ENCODE measurements at regions not wholly inside any gene's neighbourhood (a gene's known extent, or its start where the extent isn't known, plus 50 kb on each side); places are given as distances from the start of the nearest gene placed in this dataset.

DNA sequence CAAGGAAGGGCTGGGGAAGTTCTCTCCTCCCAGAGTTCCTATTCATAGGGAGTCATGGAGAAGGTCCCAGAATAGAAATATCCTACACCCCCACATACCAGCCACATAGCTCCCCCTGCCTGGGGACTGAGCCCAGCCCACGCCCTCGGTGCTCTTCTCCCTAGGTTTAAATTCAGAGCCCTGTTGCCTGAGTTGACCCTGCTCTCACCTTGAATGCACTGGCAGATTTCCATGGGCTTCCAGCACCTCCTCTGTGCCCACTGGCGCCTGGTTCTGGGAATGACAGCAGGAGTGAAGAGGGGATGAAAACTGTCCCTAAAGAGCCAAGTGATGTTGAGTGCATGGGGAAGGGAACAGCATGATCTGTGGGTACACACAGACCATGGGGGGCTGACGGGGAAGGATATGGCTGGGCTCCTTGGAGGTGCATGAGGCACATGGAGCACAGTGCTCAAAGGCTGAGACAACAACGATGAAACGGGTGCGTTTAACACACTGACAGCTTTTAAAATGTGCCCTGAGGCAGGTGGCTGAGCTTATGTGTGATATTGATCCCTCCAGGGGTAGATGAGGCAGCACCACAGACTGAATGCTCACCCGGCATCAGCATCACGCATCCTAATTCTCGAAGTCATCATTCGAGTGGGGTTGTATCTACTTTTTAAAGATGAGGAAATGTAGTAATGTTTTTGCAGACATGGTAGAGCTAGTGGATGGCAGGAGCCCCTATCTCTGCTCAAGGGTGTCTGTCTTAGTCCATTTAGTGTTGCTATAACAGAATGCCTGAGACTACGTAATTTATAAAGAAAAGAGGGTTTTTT is 53.7 kb upstream of the IGFBP3 start:
- ATAC-seq, result no peak

DNA sequence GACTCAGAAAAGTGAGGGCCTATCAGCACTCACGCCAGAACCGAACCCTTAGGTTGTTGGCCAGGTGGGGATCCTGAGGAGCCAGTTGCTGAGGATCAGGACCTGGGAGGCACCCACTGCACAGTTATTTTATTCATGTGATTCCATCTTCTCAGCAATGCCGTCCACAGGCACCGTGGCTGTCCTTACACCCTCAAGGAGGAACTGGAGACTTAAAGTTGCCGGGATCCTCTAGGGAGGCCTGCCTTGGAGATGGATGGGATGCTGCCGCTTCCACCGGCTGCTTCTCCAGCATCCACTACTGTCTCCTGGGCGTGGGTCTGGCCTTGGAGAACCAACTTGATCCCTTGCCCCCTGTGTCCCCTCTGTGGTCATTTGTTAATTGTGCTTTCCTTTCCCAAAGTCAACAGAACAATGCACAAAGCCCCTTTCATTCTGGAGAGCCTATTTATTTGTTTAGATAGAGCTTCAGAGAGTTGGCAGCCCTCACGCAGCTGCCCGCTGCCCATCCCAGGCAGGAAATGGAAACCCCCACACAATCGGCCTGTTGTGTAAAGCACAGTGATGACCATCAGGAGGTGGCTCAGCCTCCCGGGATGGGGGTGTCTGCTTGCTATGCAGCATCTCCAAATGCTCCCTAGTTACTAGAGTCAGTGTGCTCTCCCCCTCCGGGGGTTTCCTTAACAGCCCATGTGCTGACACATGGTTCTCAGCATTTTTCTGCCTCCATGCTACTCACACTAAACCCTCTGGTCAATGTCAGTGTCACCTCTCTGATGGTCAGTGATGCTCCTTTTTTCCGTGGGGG is 52.9 kb upstream of the IGFBP3 start:
- no peak for ATAC-seq

DNA sequence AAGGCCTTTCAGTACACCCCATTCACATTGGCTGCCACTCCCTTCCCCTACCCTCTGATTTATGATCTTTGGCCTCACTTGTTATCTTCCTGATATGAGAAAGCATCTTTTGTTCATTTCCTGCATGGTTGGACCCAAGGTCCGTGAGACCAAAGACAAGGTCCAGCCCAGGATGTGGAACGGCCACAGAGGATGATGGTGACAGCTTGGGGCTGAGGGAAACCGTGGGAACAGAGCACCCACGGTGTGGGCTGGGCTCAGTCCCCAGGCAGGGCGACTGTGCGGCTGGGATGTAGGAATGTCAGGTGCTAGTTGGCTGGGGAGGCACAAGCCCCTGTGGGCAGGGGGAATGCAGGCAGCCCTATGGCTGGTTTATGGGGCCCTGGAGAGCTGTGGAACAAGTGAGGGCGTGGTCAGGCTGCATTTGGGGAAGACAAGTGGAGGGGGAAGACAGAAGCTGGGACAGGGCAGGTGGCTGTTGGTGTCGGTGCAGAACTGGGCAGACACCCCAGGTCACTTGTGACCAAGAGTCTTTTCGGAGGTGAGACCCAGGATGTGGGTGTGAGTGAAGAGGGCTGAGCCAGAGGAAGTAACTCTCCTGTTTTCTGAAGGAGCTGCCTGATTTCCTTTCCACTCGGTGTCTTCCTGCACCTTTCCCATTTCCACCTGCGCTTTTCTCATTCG is 51.7 kb upstream of the IGFBP3 start:
- ATAC-seq, result no peak

DNA sequence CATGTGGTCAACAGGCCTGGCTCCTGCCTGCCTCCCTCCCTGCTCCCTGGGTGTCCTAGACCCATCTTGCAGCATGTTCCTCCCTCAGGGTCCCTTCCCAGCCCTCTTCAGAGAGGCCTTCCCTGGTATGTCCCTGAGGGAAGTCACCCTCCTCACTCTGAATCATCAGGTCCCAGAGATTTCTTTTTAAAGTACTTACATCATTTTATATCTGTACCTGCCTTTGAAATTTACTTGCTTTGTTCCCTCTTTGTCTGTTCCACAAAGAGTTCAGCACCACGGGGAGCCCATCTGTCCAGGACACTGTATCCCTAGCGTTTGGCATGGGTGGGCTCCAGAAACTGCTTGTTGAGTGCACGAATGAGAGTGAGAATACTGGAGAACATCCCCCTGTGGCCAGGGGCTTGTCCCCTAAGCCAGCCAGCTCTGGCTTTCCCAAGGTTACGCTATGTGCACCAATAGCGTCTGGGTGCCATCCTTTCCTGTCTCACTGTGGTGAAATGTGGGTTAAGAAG is 50.6 kb upstream of the IGFBP3 start:
- no peak for ATAC-seq

DNA sequence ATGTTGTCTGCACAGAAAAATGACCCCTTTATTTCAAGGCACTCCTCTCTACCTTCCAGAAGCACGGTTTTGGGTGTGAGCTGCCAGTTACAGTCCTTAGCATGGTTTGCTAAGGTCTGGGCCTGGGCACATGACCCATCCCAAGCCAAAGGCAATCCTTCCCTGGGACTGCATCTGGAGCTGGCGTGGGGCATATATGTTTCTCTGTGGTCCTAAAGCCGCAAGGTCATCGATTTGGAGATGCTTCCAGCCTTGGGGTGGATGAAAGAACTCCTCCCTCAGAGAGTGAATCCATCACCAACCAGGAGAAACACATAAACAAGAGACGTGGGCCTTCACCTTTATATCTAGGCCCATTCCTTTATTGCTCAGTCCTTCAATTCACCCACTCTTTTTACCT is 50.1 kb upstream of the IGFBP3 start:
- ATAC-seq, result no peak
